ENCODE measurements at regions not wholly inside any gene's neighbourhood (a gene's known extent, or its start where the extent isn't known, plus 50 kb on each side); places are given as distances from the start of the nearest gene placed in this dataset.
"Not testable (repeated sequence)": the region's sequence is repeated elsewhere in the genome, so short reads cannot be mapped to it uniquely, and the experiment has no call there.

GRCh38 chr15:77944002-77944867 lies 133.3 kb downstream of the TBC1D2B start:
- DNase-seq (ENCODE audit: low read depth): peak; percentile 63

- no peak for DNase-seq (ENCODE audit: low read depth)
These were observed 134.8 kb downstream of the TBC1D2B start for GRCh38 chr15:77942611-77943211.

DNA sequence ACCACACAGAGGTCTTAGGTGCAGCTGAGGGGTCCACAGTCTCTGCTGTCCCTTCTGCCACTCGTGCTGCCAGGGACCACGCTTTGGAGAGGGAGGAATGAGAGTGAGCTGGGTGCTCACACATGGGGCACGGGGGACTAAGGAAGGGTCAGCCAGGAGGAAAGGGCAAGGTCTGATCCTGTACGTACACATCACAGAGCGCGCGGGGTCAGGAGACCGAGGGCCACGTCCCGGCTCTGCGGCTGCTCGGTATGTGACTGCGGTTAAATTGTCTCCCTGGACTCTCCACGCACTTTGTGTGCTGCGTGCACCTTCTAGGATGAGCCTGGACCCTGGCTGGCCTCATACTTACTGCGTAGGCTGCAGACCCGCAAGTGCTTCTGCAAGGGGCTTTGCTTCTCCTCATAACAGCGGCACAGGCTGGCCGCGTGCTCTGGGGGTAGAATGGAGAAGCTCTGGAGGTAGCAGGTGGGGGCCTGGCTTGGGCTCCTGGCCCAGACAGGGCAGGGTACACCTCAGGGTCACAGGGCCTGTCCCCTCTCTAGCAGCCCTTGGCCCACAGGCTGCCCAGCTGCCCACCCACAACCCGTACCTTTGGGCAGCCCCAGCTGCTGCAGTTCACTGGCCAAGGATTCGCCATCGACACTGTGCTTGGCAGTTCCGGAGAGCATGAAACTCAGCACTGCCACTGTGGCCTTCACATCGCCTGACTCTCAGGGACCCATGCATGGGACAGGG lies 136.3 kb downstream of the TBC1D2B start:
- DNase-seq (ENCODE audit: low read depth): not testable (repeated sequence)

DNA sequence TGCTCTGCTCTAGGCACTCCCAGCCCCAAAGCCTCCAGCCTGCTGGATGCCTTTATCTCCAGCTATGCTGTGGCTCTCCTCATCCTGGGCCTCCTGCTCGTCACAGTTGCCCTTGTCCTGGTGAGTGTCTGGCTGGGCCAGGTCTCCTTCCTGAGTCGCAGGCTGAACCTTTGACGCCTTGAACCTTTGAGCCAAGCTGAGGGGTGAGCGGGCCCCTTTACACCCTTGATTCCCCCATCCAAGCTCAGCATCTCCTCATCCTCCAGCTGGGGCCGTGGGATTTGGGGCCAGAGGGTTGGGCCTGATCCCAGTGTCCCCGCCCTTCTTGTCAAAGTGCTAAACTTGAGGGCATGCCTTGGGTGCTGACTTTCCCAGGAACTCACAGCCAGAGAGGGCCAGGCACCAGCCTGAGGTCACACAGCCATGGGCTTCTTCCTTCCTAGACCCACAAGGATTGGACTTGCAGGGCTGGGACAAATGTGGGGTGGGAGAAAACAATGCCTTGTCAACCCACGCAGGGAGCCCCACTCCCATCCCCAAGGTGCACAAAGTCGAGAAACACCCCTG lies 137.0 kb downstream of the TBC1D2B start:
- no peak for DNase-seq (ENCODE audit: low read depth)

- DNase-seq (ENCODE audit: low read depth): no peak
These were observed 137.7 kb downstream of the TBC1D2B start for GRCh38 chr15:77939851-77940250.

DNA sequence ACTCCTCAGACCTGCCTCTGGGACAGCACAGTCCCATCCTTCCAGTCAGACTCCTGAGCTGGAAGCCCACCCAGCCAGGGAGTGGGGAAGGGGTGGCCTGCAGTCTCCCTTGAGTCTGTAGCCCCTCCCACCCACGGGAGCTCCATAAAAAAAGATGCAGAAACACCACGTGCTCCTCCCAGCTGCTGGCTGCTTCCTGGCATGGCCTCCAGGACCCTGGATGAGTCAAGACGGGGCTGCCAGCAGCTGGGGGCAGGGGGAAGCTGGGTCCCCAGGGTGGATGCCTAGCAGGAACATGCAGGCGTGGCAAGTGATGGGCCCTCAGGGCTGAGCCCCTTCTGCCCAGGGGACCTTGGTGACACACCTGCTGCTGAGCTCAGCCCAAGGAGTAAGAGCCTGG lies 138.5 kb downstream of the TBC1D2B start:
- DNase-seq (ENCODE audit: low read depth): not testable (repeated sequence)

- not testable (repeated sequence) for DNase-seq (ENCODE audit: low read depth)
These were observed 139.0 kb downstream of the TBC1D2B start for GRCh38 chr15:77938546-77938945.

GRCh38 chr15:77936567-77936966 lies 140.9 kb downstream of the TBC1D2B start:
- not testable (repeated sequence) for DNase-seq (ENCODE audit: low read depth)

DNA sequence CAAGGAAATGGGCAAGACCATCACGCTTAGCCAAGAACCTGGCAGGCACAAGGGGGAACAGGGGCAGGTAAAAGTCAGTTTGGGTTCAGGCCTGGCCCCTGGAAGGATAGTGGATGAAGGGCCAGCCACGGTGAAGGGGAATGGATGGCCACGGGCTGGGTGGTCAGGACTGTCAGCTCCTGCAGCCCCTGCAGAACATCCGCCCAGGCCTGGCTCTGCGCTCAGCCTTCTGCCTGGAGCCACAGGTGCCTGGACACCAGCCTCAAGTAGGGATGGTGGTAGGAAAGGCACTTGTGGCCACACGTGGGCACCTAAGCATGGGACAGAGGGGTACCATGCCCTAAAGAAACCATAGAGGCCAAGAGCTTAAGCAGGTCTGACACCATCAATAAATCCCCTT lies 143.0 kb downstream of the TBC1D2B start:
- not testable (repeated sequence) for DNase-seq (ENCODE audit: low read depth)

- DNase-seq (ENCODE audit: low read depth): not testable (repeated sequence)
These were observed 146.6 kb downstream of the TBC1D2B start for GRCh38 chr15:77930907-77931306.

GRCh38 chr15:77930490-77930889 lies 147.0 kb downstream of the TBC1D2B start:
- not testable (repeated sequence) for DNase-seq (ENCODE audit: low read depth)

DNA sequence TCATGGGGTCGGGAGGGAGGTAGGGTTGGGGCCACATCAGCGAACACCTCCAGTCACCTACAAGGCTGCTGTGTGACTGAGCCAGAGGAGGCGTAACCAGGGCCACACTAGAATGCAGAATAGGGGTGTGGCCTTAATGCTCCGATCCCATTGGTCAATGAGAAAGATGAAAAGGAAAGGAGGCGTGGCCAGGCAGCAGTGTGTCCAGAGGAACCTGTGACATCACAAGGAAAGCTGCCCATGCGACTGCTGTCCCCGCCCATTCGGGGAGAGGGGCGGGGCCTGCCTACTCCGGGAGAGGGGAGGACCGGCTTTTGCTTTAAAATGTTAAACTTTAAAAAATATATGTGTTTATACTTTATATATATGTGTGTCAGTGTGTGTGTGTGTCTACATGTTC lies 150.7 kb downstream of the TBC1D2B start:
- DNase-seq (ENCODE audit: low read depth): not testable (repeated sequence)

DNA sequence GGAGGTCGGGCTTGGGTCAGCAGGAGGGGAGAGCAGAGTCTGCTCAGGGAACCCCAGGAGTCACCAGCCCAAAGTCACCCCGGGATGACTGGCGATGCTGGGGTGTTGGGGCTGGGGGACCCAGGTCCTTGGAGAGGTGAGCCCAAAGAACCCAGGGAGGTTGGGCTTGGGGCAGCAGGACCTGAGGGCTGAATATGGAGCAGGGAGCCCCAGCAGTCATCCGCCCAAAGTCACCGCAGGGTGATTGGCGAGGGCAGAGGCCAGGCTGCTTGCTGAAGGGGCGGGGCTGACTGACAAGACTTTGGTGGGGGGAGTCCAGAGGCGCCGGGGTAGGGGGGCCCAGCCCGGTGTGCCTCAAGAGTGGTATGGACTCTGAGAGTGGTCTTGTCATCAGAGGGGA lies 151.2 kb downstream of the TBC1D2B start:
- not testable (repeated sequence) for DNase-seq (ENCODE audit: low read depth)

- DNase-seq (ENCODE audit: low read depth): not testable (repeated sequence)
These were observed 152.4 kb downstream of the TBC1D2B start for GRCh38 chr15:77925101-77925500.

DNA sequence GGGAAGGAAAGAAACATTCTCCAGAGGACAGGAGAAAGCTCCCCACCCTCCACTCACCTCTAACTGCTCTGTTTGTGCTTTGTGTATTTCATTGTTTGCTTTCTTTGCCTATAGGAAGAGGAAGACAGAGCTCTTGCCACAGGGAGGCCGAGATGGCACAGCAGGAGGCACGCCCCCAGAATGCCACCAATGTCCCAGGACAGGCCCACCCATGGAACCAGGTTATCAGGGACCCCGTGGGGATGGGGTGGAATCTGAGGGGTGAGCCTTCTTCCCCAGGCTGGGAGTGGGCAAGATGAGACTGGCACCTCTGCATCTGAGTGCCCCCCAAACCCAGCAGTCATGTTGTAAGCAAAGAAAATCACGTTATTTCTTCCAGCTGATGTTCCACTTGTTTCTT lies 155.8 kb downstream of the TBC1D2B start:
- DNase-seq (ENCODE audit: low read depth): no peak

- DNase-seq (ENCODE audit: low read depth): not testable (repeated sequence)
These were observed 160.4 kb downstream of the TBC1D2B start for GRCh38 chr15:77916966-77917635.

DNA sequence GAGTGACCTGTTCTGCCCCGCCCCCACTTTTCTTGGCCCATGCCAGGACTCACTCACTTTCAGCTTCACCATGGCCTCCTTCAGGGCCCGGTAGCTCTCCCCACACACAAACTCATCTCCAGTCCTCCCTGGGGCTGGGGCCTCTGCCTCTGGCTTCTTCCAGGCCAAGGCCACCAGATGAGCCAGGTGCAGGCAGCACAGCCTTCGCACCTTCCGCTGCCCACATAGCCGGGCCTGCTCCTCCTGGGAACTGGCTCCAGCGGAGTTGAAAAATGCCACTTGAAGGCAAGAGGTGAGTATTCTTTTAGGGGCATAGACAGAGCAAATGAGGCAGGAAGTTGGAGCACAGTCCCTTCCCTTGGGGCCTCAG lies 161.6 kb downstream of the TBC1D2B start:
- not testable (repeated sequence) for DNase-seq (ENCODE audit: low read depth)

GRCh38 chr15:77915261-77915960 lies 162.1 kb downstream of the TBC1D2B start:
- no peak for DNase-seq (ENCODE audit: low read depth)

DNA sequence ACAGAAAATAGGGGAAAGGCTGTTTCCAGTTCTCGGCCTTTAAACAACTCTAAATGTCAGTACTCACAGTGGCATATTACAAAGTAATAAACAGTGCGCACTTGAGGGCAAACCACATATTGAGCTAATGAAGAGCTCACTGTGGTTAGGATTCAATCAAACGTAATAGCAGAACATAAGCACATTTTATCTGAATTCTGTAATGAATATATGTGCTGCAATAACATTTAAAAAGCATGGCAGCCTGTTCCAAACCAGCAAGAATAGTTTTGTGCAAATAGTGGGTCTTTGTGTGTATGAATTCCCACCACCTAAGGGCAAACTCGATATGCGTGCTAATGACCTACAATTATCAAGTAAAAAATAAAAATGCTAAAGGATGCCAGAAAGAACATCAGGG lies 163.0 kb downstream of the TBC1D2B start:
- DNase-seq (ENCODE audit: low read depth): not testable (repeated sequence)
